AG09309 (cell line): ENCODE measurements at regions not wholly inside any gene's neighbourhood (a gene's known extent, or its start where the extent isn't known, plus 50 kb on each side); places are given as distances from the start of the nearest gene placed in this dataset.

Source experiments
- DNase-seq: peaks from one replicate; pipeline ENCODE4 v3.0.0-alpha.2; 2010; ENCODE audit warnings: low read depth
- H3K4me3 ChIP-seq: 2 replicates; pipeline ENCODE4 v1.5.1; 2011; ENCODE audit warnings: mild to moderate bottlenecking, low read depth, low read length, moderate library complexity; ENCODE audit not compliant: control insufficient read depth
- CTCF ChIP-seq: IDR thresholded peaks from 2 replicates; pipeline ENCODE4 v1.5.1; 2011; ENCODE audit warnings: mild to moderate bottlenecking, low read depth, low read length, inconsistent platforms; ENCODE audit not compliant: insufficient read depth, control insufficient read depth; ENCODE audit errors: missing control alignments

GRCh38 chr13:47038188-47038587 is 141.3 kb upstream of the HTR2A start:
- TF ChIP-seq CTCF: no peak
- no peak overlapping the region for H3K4me3 ChIP-seq

GRCh38 chr13:47036294-47037008 is 139.6 kb upstream of the HTR2A start:
- no peak for DNase-seq
- no peak for TF ChIP-seq CTCF
- H3K4me3 ChIP-seq: no peak overlapping the region

More at GRCh38 chr13:47038188-47038587, 141.3 kb upstream of the HTR2A start:
- DNase-seq: no peak

DNA sequence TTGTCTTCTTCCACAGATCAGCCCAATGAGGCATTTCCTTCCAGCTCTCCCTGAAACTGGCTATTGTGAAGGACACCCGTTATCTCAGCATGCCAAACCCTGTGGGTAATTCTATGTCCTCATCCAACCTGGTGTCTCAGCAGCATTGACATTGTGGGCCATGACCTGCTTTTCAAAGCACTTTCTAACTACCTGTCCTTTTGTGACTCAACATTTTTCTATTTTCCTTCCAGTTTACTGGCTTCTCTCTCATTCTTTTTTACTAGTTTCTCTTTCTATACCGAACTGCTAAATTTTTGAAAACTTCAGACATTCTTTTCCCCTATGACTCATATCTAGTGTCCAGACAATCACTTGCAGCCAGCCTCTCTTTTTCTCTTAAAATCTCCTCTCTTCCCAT is 136.4 kb upstream of the HTR2A start:
- H3K4me3 ChIP-seq: peak overlapping the region; percentile 40
- no peak for TF ChIP-seq CTCF
- peak; percentile 11 for DNase-seq

DNA sequence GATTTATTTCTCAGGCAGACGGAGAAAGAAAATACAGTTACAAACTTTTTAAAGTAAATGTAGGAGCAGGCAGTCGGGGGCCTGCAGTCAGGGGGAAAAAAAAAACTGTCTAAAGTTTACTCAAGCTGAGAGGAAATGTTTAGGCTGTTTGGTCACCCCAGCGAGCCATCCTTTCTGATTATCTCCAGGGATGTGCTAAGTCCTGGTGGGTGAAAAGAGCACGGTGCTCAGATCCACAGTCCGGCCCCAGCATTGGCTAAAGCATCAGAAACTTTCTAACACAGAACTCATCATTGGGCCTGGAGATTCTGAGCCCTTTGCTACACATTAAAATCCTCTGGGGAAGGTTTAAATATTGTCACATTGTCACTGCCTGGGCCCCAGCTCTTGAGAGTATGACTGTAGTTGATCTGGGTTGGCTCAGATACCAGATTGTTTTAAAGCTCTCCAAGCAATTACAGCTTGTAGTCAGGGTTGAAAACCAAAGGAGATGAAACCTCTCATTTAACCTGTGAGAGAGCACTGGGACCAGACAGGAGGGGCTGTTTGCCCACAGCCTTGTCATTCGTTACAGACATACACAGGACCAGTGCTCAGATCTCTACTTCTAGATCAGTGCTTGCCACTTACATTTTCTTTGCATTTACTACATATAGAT is 131.1 kb upstream of the HTR2A start:
- no peak overlapping the region for H3K4me3 ChIP-seq
- TF ChIP-seq CTCF: no peak
- DNase-seq: no peak

DNA sequence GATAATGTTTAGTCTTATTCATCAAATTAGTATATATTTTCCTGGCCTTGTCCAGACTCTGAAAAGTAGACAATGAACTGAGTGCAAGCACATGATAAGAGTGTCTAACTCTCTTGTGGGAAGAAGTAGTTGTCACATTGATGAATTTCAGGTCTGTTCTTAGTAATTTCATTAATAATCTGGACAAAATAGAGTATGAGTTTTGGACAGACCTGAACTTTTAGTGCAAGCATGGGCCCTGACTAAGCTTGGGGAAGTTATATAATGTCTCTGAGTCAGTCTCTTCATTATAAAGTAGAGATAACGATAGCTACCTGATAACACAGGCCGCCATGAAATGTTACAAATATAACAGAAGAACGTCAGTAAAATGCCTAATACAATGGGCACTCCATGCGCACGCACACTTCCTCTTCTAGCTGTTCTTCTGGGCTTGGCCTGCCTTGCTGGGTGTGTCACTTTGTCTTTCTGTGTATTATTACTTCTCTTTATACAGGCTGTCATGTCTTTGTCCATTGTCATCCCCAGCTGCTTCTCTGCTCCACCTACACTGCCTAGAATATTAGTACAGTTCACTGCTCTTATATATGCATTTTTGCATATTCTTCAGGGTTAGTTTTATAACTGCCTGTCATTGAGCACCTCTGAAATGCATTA is 129.1 kb upstream of the HTR2A start:
- no peak for TF ChIP-seq CTCF
- H3K4me3 ChIP-seq: no peak overlapping the region
- DNase-seq: no peak

DNA sequence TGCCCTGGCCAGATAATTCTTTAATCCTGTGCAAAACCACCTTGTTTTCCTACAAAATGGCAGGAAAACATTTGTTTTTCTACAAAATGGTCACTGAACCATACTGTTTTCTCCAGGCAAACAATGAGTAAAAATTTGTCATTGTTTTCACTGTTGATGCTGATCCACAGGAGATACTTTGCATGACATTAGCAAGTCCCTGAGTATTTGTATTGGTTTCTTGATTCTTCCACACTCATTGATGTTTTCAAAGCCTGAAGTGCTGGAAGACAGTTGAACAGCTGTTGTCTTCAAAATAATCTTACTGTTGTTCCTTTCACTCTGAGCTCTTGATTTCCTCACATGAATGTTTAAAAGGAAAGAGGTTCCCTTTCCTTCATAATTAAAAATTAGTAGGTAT is 123.1 kb upstream of the HTR2A start:
- TF ChIP-seq CTCF: no peak
- DNase-seq: no peak
- no peak overlapping the region for H3K4me3 ChIP-seq
